Stimulated activated CD8-positive, alpha-beta memory T cell treated with anti-CD3 and anti-CD28 coated beads, Interleukin-15, amount 100 ng/mL, for 1 hour (primary cell): ENCODE measurements at regions not wholly inside any gene's neighbourhood (a gene's known extent, or its start where the extent isn't known, plus 50 kb on each side); places are given as distances from the start of the nearest gene placed in this dataset.
"Not testable (repeated sequence)": the region's sequence is repeated elsewhere in the genome, so short reads cannot be mapped to it uniquely, and the experiment has no call there.

Experiments used
- DNase-seq: peaks from one replicate; pipeline ENCODE4 v3.0.0-alpha.2; 2020; ENCODE audit warnings: low read depth

DNA sequence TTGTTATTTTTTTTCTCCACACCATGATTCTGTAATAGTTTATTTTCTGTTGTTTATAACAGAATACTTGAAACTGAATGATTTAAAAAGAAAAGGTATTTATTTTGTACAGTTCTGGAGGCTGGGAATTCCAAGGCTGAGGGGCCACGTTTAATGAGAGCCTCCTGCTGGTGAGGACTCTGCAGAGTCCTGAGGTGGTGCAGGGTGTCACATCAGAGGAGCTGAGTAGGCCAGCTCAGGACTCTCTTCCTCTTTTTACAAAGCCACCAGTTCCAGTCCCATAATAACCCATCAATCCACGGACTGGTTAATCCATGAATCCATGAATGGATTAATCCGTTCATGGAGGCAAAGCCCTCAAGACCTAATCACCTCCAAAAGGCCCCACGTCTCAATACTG, 71.6 kb downstream of the TFAP2A start:
- DNase-seq: no peak

GRCh38 chr6:10341605-10342004, 73.3 kb downstream of the TFAP2A start:
- no peak for DNase-seq

GRCh38 chr6:10338151-10338550, 76.7 kb downstream of the TFAP2A start:
- no peak for DNase-seq

DNA sequence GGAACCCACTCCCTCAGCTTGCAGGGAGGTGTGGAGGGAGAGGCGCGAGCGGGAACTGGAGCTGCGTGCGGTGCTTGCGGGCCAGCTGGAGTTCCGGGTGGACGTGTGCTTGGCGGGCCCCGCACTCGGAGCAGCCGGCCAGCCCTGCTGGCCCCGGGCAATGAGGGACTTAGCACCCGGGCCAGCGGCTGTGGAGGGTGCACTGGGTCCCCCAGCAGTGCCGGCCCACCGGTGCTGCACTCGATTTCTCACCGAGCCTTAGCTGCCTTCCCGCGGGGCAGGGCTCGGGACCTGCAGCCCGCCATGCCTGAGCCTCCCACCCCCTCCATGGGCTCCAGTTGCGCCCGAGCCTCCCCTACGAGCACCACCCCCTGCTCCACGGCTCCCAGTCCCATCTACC, 77.5 kb downstream of the TFAP2A start:
- DNase-seq: not testable (repeated sequence)

DNA sequence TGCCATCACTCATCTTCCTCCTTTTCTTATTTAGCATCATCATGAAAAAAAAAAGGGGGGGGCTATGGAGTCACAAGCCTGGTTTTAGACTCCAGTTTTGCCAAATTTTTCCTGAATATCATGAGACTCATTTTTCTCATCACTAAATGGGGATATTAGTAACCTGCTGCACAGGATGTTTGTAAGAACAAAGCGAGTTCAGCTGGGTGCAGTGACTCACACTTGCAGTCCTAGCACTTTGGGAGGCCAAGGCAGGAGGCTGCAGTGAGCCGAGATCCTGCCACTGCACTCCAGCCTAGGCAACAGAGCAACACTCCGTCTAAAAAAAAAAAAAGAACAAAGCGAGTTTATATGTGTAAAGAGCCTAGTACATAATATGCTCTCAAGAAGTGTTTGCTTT, 82.8 kb downstream of the TFAP2A start:
- DNase-seq: no peak

GRCh38 chr6:10331334-10331968, 83.4 kb downstream of the TFAP2A start:
- DNase-seq: no peak

GRCh38 chr6:10330515-10330914, 84.4 kb downstream of the TFAP2A start:
- no peak for DNase-seq

- no peak for DNase-seq
Measured at GRCh38 chr6:10323018-10323417, 91.9 kb downstream of the TFAP2A start.

DNA sequence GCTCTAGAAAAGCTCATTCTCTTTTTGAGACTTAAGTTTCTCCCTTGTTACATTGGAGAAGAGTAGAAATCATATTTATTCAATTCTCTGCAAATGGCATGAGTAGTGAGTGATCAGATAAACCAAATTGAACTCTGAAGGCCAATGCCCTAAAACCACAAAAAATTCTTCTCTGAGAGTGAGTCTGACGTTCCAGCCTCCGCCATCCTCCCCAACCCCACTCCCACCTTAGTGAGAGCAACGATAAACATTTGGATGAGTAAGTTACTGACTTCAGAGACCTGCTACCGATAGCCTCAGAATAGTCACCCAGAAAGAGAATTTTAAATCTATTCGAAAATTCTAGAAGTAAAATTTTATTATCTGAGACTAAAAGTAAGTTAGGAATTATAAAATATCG, 94.6 kb downstream of the TFAP2A start:
- DNase-seq: no peak

GRCh38 chr6:10316373-10316721, 98.5 kb downstream of the TFAP2A start:
- DNase-seq: no peak

DNA sequence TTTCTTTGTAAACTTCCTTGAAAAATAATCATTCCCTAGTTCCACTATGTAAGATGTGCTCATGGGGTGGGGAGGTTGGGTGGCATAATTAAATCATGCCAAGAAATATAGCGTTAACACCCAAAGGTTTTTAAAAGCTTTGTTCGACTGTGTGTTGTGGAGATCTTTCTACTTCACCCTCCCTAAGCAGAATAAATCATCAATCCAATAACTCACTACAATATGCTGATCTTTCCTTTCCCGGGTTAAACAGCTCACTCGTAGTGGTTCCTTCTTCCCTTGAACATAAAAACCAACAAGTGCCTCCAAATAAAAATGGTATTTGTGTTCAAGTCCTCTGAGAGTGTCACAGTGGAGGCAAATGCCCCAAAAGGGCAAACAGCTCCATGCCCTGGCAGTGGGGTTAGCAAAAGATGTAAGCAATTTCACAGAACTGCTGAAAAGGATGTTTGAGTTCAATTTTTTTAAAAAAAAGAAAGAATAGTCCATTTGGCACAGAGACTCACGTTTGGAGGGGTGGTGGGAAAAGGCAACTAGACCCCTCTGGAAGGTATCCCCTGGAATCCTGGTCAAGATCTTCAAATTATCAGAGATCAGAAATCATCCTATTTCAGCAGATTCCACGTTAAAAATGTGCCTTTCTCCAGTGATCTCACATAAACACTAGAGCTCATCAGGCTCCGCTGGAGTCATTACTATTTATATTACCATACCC, 99.1 kb downstream of the TFAP2A start:
- DNase-seq: no peak

GRCh38 chr6:10315034-10315433, 99.8 kb downstream of the TFAP2A start:
- DNase-seq: no peak

DNA sequence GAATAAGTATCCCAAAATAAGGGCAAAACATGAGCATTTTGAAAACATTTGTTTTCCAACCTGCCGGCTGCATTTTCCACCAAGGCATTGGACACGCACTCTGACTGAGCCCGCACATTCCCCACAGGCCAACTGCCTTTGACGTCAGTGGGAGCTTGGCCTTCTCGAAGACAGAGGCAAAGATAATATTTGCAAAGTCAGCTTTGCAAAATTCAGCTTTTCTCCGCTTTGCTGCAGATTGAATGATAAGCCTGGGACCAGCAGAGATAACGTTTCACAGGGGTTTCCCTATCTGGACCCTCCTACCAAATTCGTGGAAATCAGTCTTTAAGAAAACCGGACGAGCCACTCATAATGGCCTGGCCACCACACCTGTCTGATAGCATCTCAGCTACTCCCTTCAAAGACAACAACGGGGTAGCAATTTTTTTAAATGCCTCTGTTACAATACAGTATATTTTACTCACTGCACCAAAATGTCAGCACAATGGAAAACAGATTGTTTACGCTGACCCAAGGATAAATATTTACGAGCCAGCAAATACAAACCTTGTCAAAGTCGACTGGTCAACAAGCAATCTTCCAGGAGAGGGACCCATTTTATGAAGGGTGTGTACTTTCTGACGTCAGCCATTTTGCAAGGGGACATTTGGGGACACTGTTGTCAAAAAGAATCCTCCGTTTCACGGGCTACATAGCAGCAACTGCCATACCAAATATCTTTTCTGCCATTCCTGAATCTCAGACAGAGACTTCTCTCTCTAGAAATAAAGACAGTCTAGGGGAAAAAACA, 100.5 kb downstream of the TFAP2A start:
- no peak for DNase-seq

- no peak for DNase-seq
Measured at GRCh38 chr6:10313799-10314162, 101.1 kb downstream of the TFAP2A start.

DNA sequence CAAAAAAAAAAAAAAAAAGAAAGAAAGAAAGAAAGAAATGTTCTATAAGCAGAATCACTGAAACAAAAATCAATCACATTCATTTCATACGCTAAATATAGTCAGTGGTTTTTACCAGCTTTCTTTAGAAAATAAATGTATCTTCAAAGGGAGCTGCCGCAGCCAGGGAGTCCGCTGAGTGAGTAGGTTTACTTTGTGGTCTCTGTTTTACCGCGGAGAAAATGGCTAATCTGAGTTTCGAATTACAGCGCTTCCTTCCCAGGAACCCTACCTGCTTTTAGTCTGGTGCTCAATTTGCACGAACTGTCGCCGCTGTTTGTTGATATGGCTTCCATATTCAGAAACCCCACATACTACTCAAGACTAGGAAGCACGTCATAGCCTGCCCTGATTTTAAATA, 102.4 kb downstream of the TFAP2A start:
- DNase-seq: no peak

GRCh38 chr6:10311546-10312405, 103.1 kb downstream of the TFAP2A start:
- not testable (repeated sequence) for DNase-seq

- no peak for DNase-seq
Measured at GRCh38 chr6:10310826-10311225, 104.0 kb downstream of the TFAP2A start.

DNA sequence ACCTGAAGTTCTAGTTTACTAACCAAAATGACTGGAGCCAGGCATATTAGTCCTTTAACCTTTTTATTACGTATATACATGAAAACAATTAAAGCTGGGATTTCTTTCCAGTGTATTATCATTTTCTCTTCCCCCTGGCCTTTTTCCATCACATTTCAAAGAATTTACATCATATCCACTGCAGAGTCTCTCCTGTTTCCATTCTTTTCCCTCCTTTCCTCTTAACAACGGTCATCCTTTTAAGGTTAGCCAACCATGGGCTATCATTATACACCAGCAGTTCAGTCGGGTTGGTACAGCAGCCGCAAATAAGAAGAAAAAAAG, 104.6 kb downstream of the TFAP2A start:
- no peak for DNase-seq

GRCh38 chr6:10309457-10310329, 105.2 kb downstream of the TFAP2A start:
- no peak for DNase-seq

DNA sequence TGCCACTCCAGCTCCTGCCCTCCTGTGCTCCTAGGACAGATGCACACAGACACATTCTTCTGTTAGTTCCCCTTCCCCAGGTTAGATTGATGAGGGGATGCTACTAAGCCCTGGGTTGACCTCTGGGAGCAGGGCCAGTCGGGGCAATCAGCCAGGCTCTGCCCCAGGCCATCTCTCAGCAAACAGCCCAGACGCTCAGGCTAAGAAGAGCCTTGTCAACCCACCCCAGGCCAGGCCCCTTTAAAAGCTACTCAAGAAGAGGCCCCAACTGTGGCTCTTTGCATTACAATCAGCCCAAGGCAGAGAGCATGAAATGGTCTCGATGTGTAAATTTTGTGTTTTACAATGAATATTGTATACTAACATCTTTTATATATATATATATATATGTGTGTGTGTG, 107.4 kb downstream of the TFAP2A start:
- no peak for DNase-seq

GRCh38 chr6:10307028-10307427, 107.8 kb downstream of the TFAP2A start:
- DNase-seq: no peak
